COLO668 (cell line): ENCODE measurements at regions not wholly inside any gene's neighbourhood (a gene's known extent, or its start where the extent isn't known, plus 50 kb on each side); places are given as distances from the start of the nearest gene placed in this dataset.
"Not testable (repeated sequence)": the region's sequence is repeated elsewhere in the genome, so short reads cannot be mapped to it uniquely, and the experiment has no call there.

Experiments used
- DNase-seq: peaks from one replicate; lab custom pipeline; 2025; ENCODE audit not compliant: unreplicated experiment; lab: John Stamatoyannopoulos, UW

DNA sequence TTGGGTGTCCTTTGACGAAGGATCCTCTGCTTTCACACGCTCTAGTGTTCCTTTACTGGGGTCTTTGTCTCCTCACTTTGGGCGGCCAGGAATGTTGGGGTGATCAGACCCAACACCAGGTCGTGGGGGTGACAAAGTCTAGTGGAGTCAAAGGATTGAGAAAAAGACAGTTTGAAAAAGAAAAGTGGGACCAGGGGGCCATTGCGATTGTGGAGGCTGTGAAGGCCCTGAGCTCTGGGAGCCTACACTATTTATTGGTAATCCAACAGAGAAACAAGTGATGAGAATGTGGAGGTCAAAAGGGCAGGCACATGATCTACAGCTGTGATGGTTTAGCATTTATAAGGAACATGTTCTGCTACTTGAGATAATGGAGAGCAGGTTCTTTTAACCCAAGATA lies 287.1 kb upstream of the MTPN start:
- not testable (repeated sequence) for DNase-seq

DNA sequence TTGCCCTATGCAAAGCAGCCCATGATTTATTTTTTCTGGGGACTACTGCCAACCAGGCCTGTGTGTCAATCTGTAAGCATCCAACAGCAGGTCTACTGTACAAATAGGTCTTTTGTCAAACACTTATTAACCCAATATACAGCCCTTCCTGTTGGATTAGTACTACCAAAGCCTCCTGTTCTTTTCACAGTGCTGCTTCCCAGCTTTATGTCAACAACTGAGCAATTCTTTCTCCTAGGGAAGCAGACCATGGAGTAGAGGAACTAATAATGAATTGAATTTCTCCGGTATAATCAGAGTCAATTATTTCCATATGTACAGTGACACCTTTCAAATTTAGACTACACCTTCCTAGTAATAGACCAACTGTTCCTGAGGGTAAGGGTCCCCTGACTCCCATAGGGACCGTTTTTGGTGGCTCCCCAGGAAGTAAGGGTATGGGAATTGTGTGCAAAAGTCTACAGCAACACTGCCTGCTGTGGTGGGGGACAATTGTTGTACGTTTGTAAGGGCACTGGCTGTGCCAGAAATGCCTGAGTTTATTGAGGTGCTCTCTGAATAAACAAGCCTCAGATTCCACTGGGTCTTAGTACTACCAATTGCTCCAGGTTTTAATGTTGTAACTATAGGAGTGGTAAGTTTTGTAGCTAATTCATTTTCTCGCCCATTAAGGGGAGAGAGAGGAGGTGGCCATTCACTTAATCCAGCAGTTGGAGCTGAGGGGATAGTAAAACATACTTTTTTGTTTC lies 286.1 kb upstream of the MTPN start:
- not testable (repeated sequence) for DNase-seq

- DNase-seq: not testable (repeated sequence)
These were observed 283.4 kb upstream of the MTPN start for GRCh38 chr7:136260591-136260990.

GRCh38 chr7:136259074-136259473 lies 281.9 kb upstream of the MTPN start:
- no peak for DNase-seq

DNA sequence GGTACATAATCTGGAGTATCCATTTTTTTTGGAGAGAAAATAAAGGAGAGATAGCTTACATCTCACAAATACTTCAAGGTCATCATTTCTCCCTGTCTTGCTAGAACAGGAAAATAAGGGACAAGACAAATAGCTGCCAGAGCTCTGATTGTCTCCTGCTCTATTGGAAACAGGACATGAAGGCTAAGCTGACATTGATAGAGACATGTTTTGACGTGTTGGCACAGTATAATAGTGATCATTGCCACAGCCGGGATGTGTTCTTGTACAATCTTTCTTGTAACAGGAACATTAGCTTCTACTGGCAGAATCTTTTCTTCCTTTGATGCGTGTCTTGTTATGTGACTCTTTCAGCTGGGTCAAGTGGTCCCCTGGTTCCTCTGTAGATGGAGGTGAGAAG lies 279.3 kb upstream of the MTPN start:
- DNase-seq: no peak

- DNase-seq: no peak
These were observed 277.0 kb upstream of the MTPN start for GRCh38 chr7:136254148-136254547.

DNA sequence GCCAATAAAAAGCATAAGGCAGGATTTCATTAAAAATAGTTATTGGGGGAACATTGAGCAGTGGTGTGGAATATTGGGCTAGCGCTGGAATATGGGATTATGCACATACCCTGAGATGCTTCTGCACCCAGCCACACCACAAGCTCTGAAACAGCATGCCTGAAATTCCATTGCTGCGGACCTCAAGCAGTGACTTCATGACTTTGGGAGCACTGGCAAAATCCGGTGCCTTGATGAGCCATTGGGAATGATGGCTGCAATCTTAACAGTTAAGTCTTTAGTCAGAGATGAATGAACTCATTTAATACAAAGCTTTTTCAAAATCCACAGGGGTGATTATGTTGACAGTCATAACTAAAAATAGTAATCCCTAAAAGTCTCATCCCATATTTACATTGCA lies 274.7 kb upstream of the MTPN start:
- DNase-seq: no peak

- no peak for DNase-seq
These were observed 270.1 kb upstream of the MTPN start for GRCh38 chr7:136247211-136247610.

DNA sequence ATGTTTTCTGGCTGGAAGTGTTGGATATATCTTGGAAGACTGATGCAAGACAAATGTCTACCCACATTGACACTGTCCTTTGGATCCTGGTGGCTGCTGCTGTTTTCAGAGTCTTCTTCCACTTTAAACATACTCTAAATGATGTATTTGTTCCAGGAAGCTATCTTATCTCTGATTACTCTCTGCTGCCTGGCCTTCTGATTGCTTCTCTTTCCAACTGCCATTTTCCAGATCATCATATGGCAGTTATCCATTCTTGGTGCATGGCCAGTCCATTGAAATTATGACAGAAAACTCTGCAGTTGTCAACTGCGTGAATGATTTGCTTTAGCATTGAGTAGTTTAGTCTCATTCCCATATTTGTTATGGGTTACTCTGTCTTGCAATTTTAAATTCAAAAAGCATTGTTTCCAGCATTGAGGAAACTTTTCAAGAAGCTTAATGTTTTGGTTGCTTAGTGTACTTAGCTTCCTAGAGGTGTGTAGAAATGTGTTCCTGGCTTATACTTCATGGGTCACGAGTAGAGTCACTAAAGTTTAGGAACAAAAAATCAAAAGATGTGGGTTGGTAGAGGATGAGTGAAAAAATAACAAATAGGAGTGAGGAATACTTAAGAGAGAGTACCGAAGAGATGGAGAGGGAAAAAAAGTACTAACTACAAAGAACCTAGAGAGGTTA lies 268.3 kb upstream of the MTPN start:
- DNase-seq: no peak

DNA sequence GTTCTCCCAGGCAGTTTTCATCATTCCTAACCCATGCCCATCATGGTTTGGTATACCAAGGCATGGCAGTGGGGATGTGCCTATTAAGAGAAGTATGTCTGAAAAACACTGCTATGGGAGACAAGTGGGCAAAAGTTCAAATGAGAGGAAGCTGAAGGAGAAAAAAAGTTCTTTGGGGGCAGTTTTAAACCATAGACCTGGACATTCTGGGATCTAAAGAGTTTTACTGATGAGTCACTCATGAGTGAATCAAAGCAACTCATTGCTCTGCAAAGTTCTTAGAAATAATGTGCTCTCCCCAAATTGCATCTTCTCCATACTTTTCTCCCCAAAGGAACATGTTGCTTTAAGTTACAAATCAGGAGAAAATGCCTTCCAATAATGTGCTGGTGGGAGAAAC lies 256.9 kb upstream of the MTPN start:
- DNase-seq: no peak

- no peak for DNase-seq
These were observed 253.1 kb upstream of the MTPN start for GRCh38 chr7:136230210-136230609.

GRCh38 chr7:136229790-136230189 lies 252.6 kb upstream of the MTPN start:
- no peak for DNase-seq

DNA sequence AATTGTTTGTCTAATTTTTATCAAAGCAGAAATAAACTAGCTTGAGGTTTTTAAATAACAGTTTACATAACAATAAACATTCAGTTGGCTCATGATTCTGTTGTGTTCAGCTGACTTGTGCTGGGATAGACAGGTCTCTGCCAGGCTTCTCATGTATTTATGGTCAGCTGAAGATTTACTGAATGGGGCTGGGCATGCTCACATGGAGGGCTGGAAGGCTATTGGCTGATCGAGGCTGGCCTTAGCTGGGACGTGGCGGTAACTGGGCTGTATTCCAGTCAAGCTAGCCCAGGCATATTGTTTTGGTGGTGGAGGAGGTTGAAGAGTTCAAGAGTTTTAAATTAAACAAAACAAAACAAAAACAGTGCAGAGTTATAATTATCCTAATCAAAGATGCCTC lies 251.0 kb upstream of the MTPN start:
- DNase-seq: no peak

- DNase-seq: no peak
These were observed 237.2 kb upstream of the MTPN start for GRCh38 chr7:136214356-136214755.

DNA sequence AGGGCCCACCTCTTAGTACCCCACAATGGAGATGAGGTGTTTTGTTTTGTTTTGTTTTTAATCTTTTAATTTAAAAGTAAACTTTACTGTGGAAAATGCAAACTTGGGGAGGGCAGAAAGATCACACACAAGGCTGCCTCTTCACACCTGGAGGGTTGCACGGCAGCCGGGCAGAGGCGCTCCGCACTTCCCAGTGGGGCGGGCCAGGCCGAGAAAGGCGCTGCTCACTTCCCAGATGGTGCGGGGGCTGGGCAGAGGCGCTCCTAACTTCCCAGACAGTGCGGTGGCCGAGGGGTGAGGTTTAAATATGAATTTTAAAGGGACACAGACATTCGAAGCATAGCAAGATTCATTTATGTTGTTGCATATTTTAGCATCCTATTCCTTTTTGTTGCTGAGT lies 235.9 kb upstream of the MTPN start:
- DNase-seq: no peak

DNA sequence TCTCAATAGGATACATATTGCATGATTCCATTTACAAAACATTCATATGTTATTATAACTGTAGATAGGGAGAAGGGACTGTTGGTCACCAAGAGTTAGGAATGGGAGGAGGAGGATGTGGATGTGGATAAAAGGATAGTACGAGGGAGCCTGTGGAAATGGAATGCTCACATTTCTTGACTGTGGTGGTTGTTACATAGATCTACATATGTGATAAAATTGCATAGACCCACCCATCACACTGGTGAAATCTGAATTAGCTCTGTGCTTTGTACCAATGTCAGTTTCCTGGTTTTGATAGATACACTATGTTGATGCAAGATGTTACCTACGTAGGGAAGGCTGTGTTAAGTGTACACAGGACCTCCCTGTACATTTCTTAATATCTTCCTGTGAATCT lies 233.5 kb upstream of the MTPN start:
- DNase-seq: no peak

- no peak for DNase-seq
These were observed 232.9 kb upstream of the MTPN start for GRCh38 chr7:136210079-136210478.

- DNase-seq: no peak
These were observed 228.8 kb upstream of the MTPN start for GRCh38 chr7:136205956-136206355.

GRCh38 chr7:136198168-136198567 lies 221.0 kb upstream of the MTPN start:
- no peak for DNase-seq

DNA sequence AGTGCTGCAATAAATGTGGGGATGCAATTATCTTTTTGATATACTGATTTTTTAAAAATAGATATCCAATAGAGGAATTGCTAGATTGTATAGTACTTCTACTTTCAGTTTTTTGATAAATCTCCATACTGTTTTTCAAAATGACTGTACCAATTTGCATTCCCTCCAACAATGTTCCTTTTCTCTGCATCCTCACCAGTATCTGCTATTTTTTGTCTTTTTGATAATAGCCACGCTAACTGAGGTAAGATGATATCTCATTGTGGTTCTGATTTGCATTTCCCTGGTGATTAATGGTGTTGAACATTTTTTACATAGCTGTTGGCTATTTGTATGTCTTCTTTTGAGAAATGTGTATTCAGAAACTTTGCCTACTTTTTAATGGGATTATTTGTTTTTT lies 217.7 kb upstream of the MTPN start:
- DNase-seq: no peak

DNA sequence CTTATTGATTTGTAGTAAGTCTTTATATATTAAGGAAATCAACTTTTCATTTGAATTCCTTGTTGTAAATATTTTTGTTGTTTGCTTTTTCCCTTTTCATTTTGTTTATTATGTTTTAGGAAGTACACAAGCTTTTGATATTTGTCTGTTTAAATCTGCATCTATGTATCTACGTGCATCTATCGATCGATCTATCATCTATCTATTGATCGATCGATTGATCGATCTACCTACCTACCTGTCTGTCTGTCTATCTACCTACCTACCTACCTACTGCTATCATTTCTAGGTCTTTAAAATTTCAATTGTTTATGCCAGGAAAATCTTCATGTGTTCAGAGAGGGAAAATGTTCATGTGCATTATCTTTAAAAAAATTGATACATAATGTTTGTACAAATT lies 216.8 kb upstream of the MTPN start:
- DNase-seq: no peak

- no peak for DNase-seq
These were observed 212.4 kb upstream of the MTPN start for GRCh38 chr7:136189506-136189998.

- DNase-seq: no peak
These were observed 209.1 kb upstream of the MTPN start for GRCh38 chr7:136186281-136186680.
